ENCODE measurements at regions not wholly inside any gene's neighbourhood (a gene's known extent, or its start where the extent isn't known, plus 50 kb on each side); places are given as distances from the start of the nearest gene placed in this dataset.
"Not testable (repeated sequence)": the region's sequence is repeated elsewhere in the genome, so short reads cannot be mapped to it uniquely, and the experiment has no call there.

DNA sequence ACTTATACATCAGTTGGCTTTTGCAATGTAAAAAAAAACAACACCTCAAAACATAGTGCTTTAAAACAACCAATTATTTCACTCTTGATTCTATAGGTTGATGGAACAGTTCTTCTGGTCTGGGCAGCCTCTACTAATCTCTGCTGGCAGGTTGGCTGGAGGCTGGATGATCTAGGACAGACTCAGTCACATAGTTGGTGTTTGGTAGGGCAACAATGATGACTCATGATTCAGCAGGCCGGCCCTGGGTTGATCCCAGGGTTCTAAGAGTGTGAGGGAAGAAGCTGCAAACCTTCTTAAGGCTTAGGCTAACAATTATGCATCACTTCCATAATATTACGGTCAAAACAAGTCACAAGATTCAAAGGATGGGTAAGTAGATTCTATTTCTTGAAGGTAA lies 558.2 kb downstream of the ZNF674 start:
- no peak for DNase-seq (ENCODE audit: low spot score)

DNA sequence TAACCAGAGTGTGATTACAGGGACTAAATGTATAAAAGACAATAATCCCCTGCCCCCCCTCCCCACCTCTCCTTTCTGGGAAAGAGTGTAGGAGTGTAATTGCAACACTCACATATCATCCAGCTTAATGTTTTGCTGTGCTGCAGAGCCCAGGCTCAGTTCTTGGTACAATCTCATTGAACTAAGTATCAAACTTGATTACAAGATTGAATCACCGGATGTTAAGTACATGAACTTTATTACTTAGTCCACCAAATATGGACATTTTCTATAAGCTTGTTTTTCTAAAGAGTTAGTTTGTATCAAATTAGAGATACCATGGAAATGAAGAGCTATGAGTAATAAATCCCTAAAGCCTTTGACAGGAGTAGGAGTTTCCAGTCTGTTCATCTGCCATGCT lies 559.1 kb downstream of the ZNF674 start:
- no peak for DNase-seq (ENCODE audit: low spot score)

DNA sequence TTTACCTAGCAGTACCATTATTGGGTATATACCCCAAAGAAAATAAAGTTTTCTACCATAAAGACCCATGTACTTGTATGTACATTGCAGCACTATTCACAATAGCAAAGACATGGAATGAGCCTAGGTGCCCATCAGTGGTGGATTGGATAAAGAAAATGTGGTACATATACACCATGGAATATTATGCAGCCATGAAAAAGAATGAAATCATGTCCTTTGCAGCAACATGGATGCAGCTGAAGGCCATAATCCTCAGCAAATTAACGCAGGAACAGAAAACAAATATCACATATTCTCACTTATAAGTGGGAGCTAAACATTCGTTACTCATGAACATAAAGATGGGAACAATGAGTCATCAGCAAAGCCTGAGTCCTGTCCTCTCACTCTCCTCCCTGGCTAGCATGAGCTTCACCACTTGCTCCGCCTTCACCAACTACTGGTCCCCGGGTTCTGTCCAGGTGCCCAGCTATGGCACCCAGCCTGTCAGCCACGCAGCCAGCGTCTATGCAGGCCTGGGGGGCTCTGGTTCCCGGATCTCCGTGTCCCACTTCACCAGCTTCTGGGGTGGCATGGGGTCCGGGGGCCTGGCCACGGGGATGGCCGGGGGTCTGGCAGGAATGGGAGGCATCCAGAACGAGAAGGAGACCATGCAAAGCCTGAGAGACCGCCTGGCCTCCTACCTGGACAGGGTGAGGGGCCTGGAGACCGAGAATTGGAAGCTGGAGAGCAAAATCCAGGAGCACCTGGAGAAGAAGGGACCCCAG lies 562.1 kb downstream of the ZNF674 start:
- not testable (repeated sequence) for DNase-seq (ENCODE audit: low spot score)

DNA sequence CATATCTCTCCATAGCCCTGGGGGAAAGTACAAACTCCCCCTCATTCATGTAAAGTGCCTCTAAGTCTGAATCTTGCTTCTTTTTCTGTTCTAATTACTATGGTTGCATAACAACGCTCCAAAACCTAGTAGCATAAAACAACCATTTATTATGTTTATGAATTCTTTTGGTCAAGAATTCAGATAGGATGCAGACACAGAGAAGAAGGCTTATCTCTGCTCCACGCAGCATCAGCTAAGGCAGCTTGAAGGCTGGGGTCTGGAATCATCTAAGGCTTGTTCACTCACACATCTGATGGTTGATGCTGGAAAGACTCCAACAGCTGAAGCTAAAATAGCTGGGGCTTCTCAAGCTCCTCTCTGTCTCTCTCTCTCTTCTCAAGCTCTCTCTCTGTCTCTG lies 564.5 kb downstream of the ZNF674 start:
- DNase-seq (ENCODE audit: low spot score) = no peak

DNA sequence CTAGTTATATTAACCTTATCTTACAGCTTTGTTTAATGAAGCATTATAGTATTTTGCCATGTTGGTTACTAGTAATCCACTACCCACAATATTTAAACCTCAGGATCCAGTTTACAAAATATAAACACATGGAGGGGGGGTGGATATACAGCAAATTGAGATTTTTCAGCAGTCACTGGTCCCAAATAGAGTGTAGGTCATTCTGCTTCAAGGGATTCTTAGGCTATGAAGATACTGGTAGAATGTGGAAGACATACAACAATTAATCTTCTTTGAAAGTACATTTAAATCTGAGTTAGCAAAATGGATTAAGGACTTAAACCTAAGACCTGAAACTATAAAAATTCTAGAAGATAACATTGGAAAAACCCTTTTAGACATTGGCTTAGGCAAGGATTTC lies 569.6 kb downstream of the ZNF674 start:
- DNase-seq (ENCODE audit: low spot score) = no peak

DNA sequence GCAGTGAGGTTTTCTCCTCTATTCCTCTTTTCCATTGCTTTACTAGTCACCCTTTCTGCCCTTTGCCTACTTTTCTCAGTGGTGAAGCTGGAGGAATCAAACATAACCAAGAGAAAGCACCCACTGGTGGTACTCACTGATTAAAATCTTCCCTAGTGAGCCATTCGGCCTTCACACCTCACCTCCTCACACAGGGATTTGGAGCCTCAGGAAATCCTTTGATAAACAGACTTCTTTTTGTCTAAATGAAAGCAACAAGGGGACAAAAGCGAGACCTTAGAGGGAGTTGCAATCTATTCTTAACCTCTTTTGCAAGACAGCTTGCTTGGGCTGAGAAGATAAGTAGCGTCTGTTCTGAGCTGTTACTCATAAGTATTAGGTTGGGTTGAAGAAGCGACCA lies 572.6 kb downstream of the ZNF674 start:
- DNase-seq (ENCODE audit: low spot score) = no peak

DNA sequence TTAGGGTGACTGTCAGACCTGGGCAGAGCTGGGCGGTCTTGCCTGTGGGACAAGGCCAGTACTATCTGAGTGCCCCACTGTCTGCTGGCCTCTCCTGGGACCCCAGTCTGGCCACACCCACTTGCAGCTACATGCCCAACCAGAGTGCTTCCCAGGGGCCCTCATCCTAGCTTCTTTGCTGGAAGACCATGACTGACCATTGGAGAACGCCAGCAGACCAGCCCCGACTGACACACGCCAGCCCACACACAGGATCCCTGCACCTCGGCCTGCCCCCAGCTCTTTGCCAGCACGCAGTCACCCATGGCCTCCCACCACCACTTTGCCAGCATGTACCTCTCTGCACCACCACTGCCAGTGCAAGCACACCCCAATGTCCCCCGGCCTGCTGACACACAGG lies 585.7 kb downstream of the ZNF674 start:
- no peak for DNase-seq (ENCODE audit: low spot score)

DNA sequence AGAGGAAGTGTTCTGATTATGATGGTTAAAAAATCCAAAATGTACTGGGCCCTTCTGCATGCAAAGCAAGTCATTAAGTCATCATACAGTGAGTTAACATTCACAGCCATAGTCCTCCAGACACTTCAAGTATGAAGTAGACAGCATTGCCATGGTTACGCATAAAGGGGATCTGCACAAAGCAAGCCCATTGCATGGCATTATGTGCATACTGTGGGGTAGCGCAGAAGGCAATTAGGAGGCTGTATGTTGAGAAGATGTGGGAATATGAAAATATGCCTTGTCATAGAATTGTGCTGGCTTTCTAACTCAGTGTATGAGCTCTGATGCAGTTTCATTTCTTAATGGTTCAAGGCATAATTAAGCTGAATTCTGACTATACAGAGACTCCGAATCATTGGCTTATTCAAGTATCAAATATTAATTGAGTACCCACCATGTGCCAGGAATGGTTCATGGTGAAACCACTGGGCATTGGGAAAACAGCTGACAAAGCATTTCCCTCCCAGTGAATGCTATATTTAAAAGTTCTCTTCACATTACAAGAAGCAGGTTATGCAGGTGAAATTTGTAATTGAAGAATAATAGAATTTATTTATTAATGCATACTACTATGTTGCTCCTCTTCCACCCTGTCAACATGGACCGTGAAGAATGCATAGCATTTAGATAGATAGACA lies 588.9 kb downstream of the ZNF674 start:
- DNase-seq (ENCODE audit: low spot score) = no peak

DNA sequence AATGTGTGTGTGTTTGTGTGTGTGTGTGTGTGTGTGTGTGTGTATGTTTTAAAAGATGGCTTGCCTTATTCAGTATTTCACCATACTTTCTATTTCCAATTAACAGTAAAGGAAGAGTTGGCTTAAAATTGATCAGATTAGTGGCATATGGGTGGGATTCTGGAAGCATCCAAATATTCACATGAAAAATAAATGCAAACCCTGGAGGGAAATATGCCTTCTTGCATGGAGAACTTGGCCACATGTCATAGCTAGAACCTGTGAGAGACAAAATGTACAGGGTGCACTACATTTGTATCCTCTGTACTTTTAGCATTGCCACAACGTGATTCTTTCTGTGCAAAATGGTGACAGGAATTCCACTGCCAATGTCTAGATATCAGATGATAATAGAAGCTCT lies 589.6 kb downstream of the ZNF674 start:
- no peak for DNase-seq (ENCODE audit: low spot score)

DNA sequence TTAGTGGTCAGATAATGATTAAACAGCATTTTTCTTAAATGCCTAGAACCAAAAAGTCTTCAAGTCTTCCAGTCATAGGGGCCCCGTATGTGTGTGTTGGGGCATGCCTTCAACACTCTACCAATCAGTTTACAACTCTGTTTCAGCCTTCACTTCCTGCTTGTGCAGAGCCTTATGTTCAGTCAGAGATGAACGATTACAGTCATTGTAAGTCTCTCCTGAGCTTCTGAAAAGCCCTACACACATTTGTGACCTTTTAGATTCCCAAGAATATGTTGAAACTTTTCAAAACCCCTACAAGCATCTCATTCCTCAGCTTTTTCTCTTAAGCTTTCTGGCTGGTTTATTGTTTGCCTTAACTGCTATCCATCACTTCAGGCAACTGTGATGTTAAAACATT lies 591.2 kb downstream of the ZNF674 start:
- DNase-seq (ENCODE audit: low spot score) = no peak

DNA sequence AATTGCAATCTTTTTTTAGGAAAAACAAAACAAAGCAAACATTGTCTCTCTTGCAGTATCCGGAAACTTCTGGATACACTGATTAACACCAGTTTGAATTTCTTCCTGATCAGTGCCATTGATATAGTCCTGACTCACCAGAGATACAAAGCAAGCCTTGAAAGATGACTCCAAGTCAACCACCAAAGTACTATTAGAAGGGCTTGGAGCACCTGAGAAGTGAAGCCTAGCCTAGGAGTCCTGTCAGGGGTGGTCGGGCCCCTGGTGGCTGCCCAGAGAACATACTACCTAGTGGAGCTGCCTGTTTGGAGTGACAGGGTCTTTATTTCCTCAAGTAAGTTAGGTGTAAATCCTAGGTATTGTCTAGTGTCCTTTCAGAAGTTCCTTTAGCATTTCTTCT lies 593.2 kb downstream of the ZNF674 start:
- DNase-seq (ENCODE audit: low spot score) = no peak

DNA sequence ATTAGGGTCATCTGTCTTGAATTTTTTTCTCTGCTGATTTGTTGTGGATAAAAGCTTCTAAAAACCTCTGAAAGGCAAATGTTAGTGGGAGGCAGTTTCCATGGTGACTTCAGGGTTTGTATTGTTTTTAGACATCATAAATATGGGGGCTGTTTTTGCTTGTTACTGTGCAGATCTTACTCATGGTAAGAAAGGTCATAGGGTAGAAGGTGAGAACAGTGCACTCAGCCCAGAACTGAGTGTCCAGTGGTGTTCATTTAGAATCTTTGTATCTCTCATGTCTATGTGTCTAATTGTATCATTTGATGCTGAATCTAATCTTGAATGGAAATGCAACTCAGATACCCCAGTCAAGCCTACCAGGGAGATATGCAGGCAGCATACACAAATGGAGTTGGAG lies 609.8 kb downstream of the ZNF674 start:
- DNase-seq (ENCODE audit: low spot score) = no peak

DNA sequence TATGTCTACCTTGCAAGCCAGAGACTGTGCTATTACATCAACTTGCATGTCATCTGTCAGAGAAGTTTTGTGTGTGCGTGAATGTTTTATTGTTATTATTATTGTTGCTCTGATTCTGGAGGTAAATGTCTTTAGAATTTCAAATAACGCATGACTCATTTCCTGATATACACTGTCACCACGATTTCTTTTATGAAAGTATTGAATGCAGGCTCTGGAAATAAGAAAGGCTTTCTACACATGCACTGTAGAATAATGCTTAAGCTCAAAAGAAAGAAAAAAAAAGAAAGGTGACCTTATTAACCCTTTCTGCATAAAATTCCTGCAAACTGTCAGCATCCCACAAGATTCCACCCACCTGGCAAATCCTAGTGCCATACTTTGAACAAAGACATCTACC lies 632.9 kb downstream of the ZNF674 start:
- no peak for DNase-seq (ENCODE audit: low spot score)

DNA sequence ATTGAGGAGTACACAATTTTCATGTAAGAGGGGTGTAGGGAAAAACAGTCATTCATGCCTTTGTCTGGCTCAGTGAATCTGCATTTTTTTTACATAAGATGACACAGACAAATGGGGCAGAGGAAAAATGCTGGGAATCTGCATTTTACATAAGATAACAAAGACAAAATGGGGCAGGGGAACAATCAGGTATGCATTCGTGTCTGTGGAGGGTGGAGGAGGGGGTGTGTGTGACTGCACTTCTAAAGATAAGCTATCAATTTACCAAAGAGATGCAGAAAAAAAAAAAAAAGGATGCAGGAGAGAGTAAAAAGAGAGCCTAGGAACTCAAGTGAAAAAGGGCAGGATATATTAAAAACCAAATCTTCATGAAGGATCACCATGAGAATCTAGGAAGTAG lies 637.4 kb downstream of the ZNF674 start:
- DNase-seq (ENCODE audit: low spot score) = no peak

DNA sequence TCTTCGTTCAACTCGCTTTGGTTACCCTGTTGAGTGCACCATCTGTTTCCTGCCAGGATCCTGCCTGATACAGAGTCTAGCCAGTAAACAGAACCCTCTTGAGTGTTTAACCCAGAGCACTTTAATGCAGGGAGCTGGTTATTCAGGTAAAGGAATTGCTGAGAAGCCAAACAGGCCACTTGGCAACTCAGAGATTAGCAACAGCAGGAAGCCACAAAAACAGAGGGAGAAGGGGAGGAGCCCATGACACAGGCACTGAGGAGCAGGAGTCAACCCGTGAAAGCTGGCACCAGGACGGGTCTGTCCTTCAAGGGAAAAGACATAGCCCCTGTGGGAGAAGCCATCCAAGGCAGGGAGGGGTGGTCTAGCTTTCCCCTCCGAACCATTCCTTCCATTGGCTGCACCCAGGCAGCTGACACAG lies 641.4 kb downstream of the ZNF674 start:
- DNase-seq (ENCODE audit: low spot score) = no peak

DNA sequence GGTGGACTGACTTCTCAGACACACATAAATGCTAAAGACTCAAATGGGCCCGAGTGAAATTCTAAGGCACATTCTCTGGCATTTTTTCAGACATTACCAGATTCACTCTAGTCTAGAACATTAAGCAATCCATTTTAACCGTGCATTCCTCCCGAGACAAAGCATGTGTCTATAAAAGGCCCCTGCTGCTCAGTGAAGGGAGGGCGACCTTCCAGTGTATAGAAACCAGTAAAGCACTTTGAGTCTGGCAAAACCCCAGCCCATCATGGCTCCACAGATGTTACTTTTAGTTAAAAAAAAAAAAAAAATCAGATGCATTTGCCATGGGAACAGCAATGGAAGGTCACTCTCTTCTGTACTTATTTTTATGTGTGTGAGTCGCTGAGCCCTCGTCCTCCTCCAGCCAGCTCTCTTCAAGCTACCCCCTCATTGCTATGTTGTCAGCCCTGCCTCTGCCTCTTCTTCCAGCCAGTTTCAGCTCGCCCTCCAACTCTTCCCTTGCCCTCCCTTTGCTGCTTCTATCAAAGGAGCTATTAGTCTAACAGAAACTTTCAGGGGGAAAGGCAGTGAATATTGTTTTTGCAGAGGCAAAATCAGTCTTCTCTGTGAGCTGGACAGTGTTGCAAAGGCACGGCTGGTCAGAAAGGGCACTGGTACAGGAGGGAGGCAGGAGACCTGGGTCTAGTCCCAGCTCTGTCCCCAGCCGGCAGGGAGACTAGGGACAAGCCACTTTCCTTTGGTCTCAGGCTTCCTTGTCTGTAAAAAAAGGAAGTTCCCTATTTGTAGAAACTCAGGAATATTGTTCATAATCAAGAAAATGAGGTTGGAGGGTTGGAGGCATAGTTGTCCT lies 644.2 kb downstream of the ZNF674 start:
- DNase-seq (ENCODE audit: low spot score) = no peak

DNA sequence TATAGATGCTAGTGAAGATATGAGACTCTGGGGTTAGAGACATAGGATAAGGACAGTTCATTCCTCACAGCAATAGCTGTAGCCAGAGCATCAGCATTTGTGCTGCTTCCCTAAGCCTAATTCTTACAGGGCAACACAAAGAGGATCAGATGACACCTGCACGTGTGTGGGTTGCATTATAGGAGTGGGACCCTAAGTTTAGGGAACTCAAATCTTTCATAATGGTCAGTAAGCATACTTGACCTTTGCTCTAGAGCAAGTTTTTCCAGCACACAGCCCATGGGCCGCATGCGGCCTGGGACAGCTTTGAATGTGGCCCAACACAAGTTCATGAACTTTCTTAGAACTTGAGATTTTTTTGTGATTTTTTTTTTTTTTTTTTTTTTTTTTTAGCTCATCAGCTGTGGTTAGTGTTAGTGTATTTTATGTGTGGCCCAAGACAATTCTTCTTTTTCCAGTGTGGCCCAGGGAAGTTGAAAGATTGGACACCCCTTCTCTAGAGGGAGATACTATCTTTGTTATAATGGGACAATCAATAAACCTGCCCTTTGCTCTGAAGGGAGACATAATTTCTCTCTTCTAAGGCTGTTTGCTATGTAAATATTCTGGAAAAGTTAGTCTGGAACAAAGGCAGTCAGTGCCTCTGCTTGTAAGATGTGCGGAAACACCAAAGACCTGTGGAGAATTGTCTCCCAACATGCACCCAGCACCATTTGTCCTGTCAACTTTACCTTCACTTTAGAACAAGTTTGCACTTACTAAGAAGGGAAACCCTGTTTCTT lies 650.2 kb downstream of the ZNF674 start:
- DNase-seq (ENCODE audit: low spot score) = no peak

DNA sequence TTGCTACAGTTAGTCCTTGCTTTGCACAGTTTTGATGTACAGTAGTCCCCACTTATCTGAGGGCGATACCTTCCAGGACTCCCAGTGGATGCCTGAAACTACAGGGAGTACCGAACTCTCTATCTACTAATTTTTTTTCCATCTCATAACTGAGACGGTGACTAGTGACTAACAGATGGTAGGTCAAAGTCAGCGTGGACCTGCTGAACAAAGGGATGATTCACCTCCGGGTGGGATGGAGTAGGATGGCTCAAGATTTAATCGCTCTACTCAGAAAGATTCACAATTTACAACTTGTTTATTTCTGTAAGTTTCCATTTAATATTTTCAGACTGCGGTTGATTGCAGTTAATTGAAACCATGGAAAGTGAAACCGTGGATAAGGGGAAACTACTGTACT lies 655.8 kb downstream of the ZNF674 start:
- DNase-seq (ENCODE audit: low spot score) = no peak

DNA sequence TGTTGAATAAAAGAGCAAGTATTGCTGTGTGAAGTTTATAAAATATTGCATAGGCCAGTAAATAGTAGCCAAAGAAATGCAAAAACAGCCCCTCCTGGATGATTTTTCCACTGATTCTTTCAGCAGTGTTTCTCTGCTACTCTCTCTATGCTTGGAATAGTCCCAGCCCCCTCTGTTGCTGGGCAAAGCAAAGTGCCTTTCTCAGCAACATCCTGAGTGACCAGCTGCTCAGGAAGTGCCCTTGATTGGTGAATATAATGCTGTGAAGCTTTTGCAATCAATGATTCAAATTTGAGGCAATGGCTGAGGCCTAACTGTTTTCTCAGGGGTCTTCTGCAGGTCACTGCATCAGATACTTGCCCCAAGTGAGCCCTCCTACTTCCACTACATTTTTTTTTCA lies 656.7 kb downstream of the ZNF674 start:
- no peak for DNase-seq (ENCODE audit: low spot score)

DNA sequence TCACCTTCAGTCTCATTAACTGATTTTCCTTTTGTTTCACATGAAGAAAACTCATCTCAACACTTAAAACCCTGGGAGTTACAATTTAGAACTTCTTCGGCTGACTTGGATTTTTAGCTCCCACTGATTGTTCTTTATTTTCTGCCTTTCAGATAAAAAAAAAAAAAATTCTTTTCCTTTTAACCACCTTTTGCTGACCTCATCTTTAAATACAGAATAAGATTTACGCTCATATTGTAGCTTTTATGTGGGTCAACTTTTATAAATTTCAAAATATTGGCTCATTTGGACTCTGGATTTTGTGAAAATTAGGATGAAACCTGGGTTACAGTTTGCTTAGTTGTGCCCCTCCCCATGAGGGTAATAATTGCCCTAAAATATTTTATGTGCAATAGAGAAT lies 659.3 kb downstream of the ZNF674 start:
- no peak for DNase-seq (ENCODE audit: low spot score)

DNA sequence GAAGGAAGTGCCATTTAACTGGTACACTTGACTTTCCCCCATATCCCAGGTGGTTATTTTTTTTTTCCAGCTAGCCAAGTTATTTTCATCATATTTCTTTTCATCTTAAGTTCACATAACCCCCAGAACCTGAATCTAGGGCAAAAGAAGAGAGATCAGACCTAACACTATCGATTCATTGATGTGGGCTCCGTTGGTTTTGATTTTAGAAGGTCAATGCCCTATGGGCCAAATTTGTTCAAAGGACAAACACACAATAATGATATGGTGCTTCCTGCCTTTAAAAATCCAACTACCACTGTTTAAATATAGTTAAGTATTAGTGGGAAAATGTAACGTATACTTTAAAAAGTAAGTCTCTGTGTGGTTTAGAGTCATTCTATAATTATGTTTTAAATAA lies 665.7 kb downstream of the ZNF674 start:
- DNase-seq (ENCODE audit: low spot score) = no peak

DNA sequence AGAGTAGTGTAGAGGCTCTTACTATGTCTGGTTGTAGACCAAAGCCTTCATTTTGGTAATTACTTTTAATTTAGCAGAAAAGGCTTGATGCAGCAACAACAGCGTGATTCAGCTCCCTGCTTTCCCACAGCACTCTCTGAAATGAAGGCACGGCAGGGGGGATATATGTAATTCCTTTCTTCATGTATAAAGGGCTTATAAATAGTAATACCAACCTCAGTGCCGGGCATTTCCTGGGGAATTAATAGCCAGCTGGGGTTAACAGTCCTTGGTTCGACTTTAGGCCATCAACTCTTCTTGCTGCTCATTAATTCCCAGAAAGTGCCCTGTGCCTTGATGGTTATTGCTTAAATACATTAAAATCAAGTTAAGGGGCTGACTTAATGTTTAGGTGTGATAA lies 669.0 kb downstream of the ZNF674 start:
- no peak for DNase-seq (ENCODE audit: low spot score)

Data from hematopoietic multipotent progenitor cell treated with erythropoietin and hydrocortisone succinate and interleukin-3 and kit ligand, for 17 days (in vitro differentiated cells).